GM19023 (cell line): ENCODE measurements at regions not wholly inside any gene's neighbourhood (a gene's known extent, or its start where the extent isn't known, plus 50 kb on each side); places are given as distances from the start of the nearest gene placed in this dataset.

Experiments
- ATAC-seq: cut with Tn5 transposase; IDR thresholded peaks from one replicate; pipeline ENCODE4 v1.9.1; 2021; ENCODE audit warnings: mild to moderate bottlenecking, moderate library complexity; ENCODE audit not compliant: unreplicated experiment

- ATAC-seq: no peak
Observed at GRCh38 chr3:96705895-96706294, 108.5 kb upstream of the EPHA6 start.

DNA sequence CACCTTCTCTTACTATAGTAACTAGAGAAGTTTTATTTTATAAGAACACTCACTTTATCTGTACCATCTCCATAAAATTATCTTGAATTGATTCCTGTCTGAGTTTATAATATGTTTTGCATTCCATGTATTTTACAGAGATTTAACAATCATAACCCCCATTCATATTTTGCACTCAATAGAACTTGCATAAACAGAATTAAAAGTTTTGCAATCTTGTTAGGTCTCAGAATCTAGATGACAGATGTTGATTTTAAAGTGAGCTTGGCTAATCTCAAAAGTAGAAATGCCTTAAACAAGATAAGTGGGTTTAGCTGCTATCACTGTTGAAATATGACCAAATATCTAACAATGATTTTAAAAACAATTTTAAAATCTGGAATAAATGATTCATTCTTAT, 107.9 kb upstream of the EPHA6 start:
- no peak for ATAC-seq

- ATAC-seq: no peak
Observed at GRCh38 chr3:96711816-96712215, 102.6 kb upstream of the EPHA6 start.

GRCh38 chr3:96712792-96713191, 101.6 kb upstream of the EPHA6 start:
- ATAC-seq: no peak

- no peak for ATAC-seq
Observed at GRCh38 chr3:96719921-96720320, 94.5 kb upstream of the EPHA6 start.

DNA sequence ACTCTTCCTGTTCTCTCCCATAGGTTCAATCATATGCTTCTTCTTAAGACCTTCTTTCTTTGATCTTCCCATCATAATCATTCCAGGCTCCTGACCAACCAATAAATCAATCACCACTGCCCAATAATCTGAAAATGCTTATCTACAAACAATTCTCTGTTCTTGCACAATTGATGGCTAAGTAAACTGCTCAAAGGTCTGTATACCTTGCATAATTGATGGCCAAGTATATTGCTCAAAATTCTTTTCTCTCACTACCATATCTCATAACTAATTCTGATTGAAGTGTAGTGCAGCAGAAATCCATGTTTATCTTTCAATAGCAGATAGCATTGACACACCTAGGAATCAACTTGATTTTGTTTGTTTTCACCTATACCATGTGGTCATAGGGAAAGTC, 83.4 kb upstream of the EPHA6 start:
- no peak for ATAC-seq

DNA sequence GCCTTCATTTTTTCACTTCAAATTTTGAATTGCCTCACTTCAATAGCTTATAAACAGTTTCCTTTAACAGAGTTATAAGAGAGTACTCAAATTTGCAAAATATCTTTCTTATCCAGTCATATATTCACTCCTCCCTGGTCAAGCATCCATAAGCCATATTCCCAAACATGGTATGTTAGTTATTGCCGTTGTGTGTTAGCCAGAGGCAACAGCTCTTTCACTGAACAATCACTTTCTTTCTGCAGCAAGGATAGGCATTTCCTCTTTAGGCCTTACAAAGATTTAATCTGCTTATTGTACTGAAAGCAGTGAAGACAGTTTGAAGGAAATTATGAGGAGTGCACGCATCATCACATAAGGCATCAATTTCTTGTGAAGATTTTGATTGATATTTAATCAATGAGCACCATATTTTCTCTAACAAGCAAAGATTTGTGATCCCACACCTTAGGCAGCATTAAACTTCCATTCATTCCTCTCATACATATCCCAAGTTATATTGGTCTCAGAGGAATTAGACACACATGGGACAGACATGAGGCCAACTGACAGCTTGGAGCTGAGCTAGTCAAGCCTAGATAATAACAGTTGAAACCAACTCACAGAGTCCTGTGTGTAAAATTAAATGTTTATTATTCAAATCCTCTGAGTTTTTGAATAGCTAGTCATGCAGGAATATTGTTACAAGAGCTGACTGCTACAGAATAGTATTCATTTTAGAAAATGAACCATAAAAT, 80.0 kb upstream of the EPHA6 start:
- no peak for ATAC-seq

- no peak for ATAC-seq
Observed at GRCh38 chr3:96748139-96748538, 66.3 kb upstream of the EPHA6 start.

GRCh38 chr3:96750094-96750767, 64.2 kb upstream of the EPHA6 start:
- no peak for ATAC-seq

DNA sequence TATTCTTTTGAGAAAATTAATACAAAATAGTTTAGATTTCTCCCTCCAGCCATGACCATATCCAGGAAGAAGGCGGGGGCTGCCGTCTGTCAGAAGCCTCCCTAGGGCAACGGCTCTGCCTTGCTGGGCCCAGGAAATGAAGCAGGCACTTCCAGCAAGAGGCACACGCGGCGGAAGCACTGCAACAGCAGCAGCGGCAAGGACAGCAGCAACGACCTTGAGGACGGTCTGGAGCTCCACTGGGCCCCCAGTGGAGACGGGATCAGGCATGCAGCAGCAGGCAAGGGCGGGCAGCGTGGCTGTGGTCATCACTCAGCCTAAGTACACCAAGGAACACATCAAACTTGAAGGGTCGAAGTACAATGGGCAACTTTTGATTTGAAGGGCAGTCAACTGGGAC, 61.3 kb upstream of the EPHA6 start:
- ATAC-seq: no peak

DNA sequence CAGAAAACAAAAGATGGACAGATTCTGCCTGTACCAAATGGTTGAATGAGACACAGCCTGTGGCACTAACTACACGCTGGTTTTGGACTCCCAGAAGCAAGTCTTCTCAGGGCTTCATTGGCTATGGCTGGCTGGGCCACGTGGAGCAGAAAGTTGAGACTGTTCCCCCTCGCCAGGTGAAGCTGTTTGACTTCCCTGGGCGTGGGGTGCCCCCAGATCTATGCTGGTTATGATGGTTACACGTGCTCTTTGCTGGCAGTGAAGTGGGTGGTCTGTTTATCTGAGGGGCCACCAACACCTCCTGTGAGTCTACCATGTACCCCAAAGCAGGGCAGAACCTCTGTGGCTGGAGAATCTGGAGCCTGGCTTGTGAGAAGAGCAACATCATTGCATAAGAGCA, 60.3 kb upstream of the EPHA6 start:
- no peak for ATAC-seq

DNA sequence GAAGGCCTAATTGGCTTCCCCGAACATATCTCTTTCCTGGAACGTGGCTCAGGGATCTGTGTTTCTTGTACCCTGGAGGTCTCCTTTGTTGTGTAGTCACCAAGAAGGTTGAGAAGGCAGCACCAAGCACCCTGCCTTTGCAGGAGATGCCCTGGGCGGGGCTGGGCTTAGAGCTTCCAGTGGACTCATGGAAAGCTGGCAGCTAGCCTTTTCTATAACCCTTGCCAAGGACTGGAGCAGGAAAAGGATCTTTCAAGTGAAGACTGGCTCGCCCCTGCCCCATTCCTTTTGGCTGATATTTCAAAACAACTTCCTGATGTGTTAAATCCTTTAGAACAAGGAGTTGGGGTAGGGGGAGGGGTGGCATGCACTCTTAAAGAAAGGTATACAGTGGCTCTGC, 58.9 kb upstream of the EPHA6 start:
- no peak for ATAC-seq

- ATAC-seq: no peak
Observed at GRCh38 chr3:96756516-96756915, 57.9 kb upstream of the EPHA6 start.

DNA sequence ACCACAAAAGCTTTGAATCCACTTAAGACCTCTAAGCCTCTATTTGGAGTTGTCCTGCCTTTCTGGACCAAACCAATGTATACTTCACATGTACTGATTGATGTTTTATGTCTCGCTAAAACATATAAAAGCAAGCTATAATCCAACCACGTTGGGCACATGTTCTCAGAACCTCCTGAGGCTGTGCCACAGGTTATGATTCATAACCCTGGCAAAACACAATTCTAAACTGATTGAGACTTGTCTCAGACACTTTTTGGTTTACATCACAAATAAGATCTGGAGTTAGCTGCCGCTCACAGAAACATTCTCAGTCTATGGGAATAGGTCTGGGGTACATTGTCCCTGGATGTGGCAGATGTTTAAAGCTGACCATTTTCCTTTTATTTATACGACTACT, 53.4 kb upstream of the EPHA6 start:
- no peak for ATAC-seq
